DOHH2 (cell line): ENCODE measurements at regions not wholly inside any gene's neighbourhood (a gene's known extent, or its start where the extent isn't known, plus 50 kb on each side); places are given as distances from the start of the nearest gene placed in this dataset.

Experiments used
- H3F3A ChIP-seq: fragments of 200-600 bp; sonication (generic), shearing (Covaris generic); 2 replicates; pipeline ENCODE4 v1.6.0; 2016; ENCODE audit warnings: antibody characterized with exemption, mild to moderate bottlenecking; ENCODE audit not compliant: control insufficient read depth, insufficient read depth
- H3K27ac ChIP-seq: fragments of 200-600 bp; sonication (generic); 2 replicates; pipeline ENCODE4 v1.5.1; 2014; ENCODE audit warnings: low read depth, mild to moderate bottlenecking, low read length, moderate library complexity
- H3K27me3 ChIP-seq: fragments of 200-600 bp; sonication (generic); 2 replicates; pipeline ENCODE4 v1.6.1; 2014; ENCODE audit warnings: mild to moderate bottlenecking, low read length, mixed read lengths; ENCODE audit not compliant: control insufficient read depth
- H3K36me3 ChIP-seq: fragments of 200-600 bp; sonication (generic); 2 replicates; pipeline ENCODE4 v1.6.1; 2014; ENCODE audit warnings: mild to moderate bottlenecking, low read length, moderate library complexity, mixed read lengths; ENCODE audit not compliant: control insufficient read depth
- H3K4me1 ChIP-seq: fragments of 200-600 bp; sonication (generic); 2 replicates; pipeline ENCODE4 v1.6.1; 2014; ENCODE audit warnings: mild to moderate bottlenecking, low read length, mixed read lengths; ENCODE audit not compliant: control insufficient read depth
- H3K4me2 ChIP-seq: fragments of 200-600 bp; sonication (generic); 2 replicates; pipeline ENCODE4 v1.6.0; 2014; ENCODE audit warnings: mild to moderate bottlenecking, low read length, moderate library complexity
- H3K4me3 ChIP-seq: fragments of 200-600 bp; sonication (generic); 2 replicates; pipeline ENCODE4 v1.5.1; 2014; ENCODE audit warnings: mild to moderate bottlenecking, low read length, mixed read lengths
- H3K79me2 ChIP-seq: fragments of 200-600 bp; sonication (generic); 2 replicates; pipeline ENCODE4 v1.6.1; 2014; ENCODE audit warnings: mild to moderate bottlenecking, low read length, mixed read lengths; ENCODE audit not compliant: control insufficient read depth
- H3K9me2 ChIP-seq: fragments of 200-600 bp; sonication (generic); replicated peaks from 2 replicates; pipeline ENCODE4 v1.6.1; 2014; ENCODE audit warnings: mild to moderate bottlenecking, low read length, mixed read lengths; ENCODE audit not compliant: control insufficient read depth
- H3K9me3 ChIP-seq: fragments of 200-600 bp; sonication (generic); 2 replicates; pipeline ENCODE4 v1.6.1; 2014; ENCODE audit warnings: antibody characterized with exemption, low read length, mixed read lengths; ENCODE audit not compliant: control insufficient read depth, insufficient read depth
- H4K20me1 ChIP-seq: fragments of 200-600 bp; sonication (generic); 2 replicates; pipeline ENCODE4 v1.6.0; 2014; ENCODE audit warnings: low read depth, mild to moderate bottlenecking, antibody characterized with exemption, low read length, moderate library complexity; ENCODE audit not compliant: control insufficient read depth, insufficient read depth
- EZH2phosphoT487 ChIP-seq: fragments of 200-600 bp; sonication (generic); IDR thresholded peaks from 2 replicates; pipeline ENCODE4 v1.6.1; 2017; ENCODE audit warnings: borderline replicate concordance, mild to moderate bottlenecking, antibody characterized with exemption, low read length, moderate library complexity, mixed read lengths
- TF ChIP-seq, protein P1 (sequence below): fragments of 200-600 bp; sonication (generic); IDR thresholded peaks from one replicate; pipeline ENCODE4 v1.5.1; 2014; ENCODE audit warnings: antibody characterized with exemption, mild to moderate bottlenecking, low read depth, low read length; ENCODE audit not compliant: poor library complexity, severe bottlenecking

DNA sequence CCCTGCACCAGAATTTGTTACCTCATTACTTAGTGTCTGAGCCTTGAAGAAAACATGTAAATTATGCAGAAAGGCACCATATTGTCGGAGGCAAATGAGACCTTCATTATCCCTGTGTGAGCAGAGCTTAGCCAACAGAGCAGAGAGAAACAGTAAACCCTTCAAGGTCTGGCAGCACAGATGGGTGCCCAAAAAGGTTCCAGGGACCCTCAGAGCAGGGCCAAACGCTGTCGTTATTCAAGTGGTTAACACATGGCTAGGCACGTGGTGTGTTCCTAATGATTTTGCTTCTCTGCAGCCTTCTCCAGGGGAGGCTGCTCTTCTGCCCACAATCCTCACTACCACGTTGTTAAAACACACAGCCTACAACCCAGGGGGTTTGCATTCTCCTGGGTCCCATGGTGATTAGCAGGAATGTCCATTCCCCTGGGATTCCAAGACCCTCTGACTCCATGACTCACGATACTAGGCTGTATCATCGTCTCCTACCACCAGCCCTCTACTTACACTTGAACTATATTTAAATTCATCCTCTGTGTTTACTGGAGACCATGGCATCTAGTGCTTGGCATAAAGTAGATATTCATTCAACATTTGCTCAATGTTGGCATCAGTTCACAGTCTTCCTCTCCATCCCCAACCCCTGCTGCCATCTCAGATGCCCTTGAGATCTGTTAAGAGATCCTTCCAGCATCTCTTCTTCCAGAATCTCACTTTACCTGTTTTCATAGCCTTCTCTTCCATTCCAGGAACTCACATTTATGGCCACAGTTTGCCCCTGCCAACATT lies 174.5 kb upstream of the RAD23B start:
- no peaks in the 10 kb centered on the region for H4K20me1 ChIP-seq
- no peak overlapping the region for H3K4me3 ChIP-seq
- H3F3A ChIP-seq: no peaks in the 10 kb centered on the region
- H3K9me2 ChIP-seq: no peaks in the 10 kb centered on the region
- H3K9me3 ChIP-seq: no peaks in the 10 kb centered on the region
- TF ChIP-seq EZH2phosphoT487: no peak
- TF ChIP-seq, protein P1, sequence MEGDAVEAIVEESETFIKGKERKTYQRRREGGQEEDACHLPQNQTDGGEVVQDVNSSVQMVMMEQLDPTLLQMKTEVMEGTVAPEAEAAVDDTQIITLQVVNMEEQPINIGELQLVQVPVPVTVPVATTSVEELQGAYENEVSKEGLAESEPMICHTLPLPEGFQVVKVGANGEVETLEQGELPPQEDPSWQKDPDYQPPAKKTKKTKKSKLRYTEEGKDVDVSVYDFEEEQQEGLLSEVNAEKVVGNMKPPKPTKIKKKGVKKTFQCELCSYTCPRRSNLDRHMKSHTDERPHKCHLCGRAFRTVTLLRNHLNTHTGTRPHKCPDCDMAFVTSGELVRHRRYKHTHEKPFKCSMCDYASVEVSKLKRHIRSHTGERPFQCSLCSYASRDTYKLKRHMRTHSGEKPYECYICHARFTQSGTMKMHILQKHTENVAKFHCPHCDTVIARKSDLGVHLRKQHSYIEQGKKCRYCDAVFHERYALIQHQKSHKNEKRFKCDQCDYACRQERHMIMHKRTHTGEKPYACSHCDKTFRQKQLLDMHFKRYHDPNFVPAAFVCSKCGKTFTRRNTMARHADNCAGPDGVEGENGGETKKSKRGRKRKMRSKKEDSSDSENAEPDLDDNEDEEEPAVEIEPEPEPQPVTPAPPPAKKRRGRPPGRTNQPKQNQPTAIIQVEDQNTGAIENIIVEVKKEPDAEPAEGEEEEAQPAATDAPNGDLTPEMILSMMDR: no peak
- H3K4me1 ChIP-seq: no peaks in the 10 kb centered on the region
- H3K79me2 ChIP-seq: no peaks in the 10 kb centered on the region
- no peak overlapping the region for H3K4me2 ChIP-seq
- H3K36me3 ChIP-seq: no peaks in the 10 kb centered on the region
- no peak overlapping the region for H3K27ac ChIP-seq
- no peaks in the 10 kb centered on the region for H3K27me3 ChIP-seq

DNA sequence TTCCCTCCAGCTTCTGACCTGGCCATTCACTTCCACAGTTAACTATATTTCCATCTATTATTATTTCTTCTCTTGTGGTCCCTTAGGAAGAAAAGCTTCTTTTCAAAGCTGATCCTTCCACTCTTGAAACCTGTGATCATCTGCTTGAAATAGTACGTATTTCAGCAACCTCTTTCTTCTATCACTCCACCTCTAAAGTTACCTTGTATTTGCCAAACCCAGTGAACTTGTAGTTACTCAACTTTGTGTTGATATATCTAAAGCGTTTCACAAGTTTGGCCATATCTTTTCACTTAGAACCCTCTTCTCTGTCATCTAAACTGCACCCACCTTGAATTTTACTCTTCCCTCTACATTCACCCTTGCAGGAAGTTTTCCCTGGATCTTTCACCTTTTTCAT lies 173.8 kb upstream of the RAD23B start:
- no peaks in the 10 kb centered on the region for H3K79me2 ChIP-seq
- no peak overlapping the region for H3K4me2 ChIP-seq
- no peaks in the 10 kb centered on the region for H3K9me2 ChIP-seq
- no peaks in the 10 kb centered on the region for H3K4me1 ChIP-seq
- H3K27me3 ChIP-seq: no peaks in the 10 kb centered on the region
- H3F3A ChIP-seq: no peaks in the 10 kb centered on the region
- no peaks in the 10 kb centered on the region for H4K20me1 ChIP-seq
- no peaks in the 10 kb centered on the region for H3K36me3 ChIP-seq
- H3K9me3 ChIP-seq: no peaks in the 10 kb centered on the region
- H3K4me3 ChIP-seq: no peak overlapping the region
- H3K27ac ChIP-seq: no peak overlapping the region
- no peak for TF ChIP-seq EZH2phosphoT487
- TF ChIP-seq, protein P1: no peak

GRCh38 chr9:107110153-107110552 lies 172.9 kb upstream of the RAD23B start:
- H3K9me3 ChIP-seq: no peaks in the 10 kb centered on the region
- H3K79me2 ChIP-seq: no peaks in the 10 kb centered on the region
- no peak overlapping the region for H3K4me3 ChIP-seq
- H3K4me2 ChIP-seq: no peak overlapping the region
- H3K27ac ChIP-seq: no peak overlapping the region
- H3K4me1 ChIP-seq: no peaks in the 10 kb centered on the region
- no peaks in the 10 kb centered on the region for H3K9me2 ChIP-seq
- H3K36me3 ChIP-seq: no peaks in the 10 kb centered on the region
- H4K20me1 ChIP-seq: no peaks in the 10 kb centered on the region
- no peak for TF ChIP-seq EZH2phosphoT487
- TF ChIP-seq, protein P1: no peak
- H3F3A ChIP-seq: no peaks in the 10 kb centered on the region
- no peaks in the 10 kb centered on the region for H3K27me3 ChIP-seq
